ENCODE measurements at regions not wholly inside any gene's neighbourhood (a gene's known extent, or its start where the extent isn't known, plus 50 kb on each side); places are given as distances from the start of the nearest gene placed in this dataset.

GRCh38 chr4:129346734-129347133 is 250.8 kb downstream of the C4orf33 start:
- no peak for DNase-seq (ENCODE audit: low spot score)

- no peak for DNase-seq (ENCODE audit: low spot score)
These were observed 255.1 kb downstream of the C4orf33 start for GRCh38 chr4:129350834-129351721.

- DNase-seq (ENCODE audit: low spot score): no peak
These were observed 256.5 kb downstream of the C4orf33 start for GRCh38 chr4:129352480-129352879.

GRCh38 chr4:129353490-129353889 is 257.5 kb downstream of the C4orf33 start:
- DNase-seq (ENCODE audit: low spot score): no peak

- DNase-seq (ENCODE audit: low spot score): no peak
These were observed 259.1 kb downstream of the C4orf33 start for GRCh38 chr4:129355031-129355430.

GRCh38 chr4:129355516-129355915 is 259.6 kb downstream of the C4orf33 start:
- no peak for DNase-seq (ENCODE audit: low spot score)

GRCh38 chr4:129358571-129358970 is 262.6 kb downstream of the C4orf33 start:
- DNase-seq (ENCODE audit: low spot score): no peak

- DNase-seq (ENCODE audit: low spot score): no peak
These were observed 263.5 kb downstream of the C4orf33 start for GRCh38 chr4:129359461-129359860.

- DNase-seq (ENCODE audit: low spot score): peak; percentile 37
These were observed 266.8 kb downstream of the C4orf33 start for GRCh38 chr4:129362691-129363274.

GRCh38 chr4:129364747-129365452 is 268.9 kb downstream of the C4orf33 start:
- no peak for DNase-seq (ENCODE audit: low spot score)

- DNase-seq (ENCODE audit: low spot score): no peak
These were observed 273.5 kb downstream of the C4orf33 start for GRCh38 chr4:129369361-129370010.

- DNase-seq (ENCODE audit: low spot score): no peak
These were observed 275.1 kb downstream of the C4orf33 start for GRCh38 chr4:129371065-129371464.

- no peak for DNase-seq (ENCODE audit: low spot score)
These were observed 276.0 kb downstream of the C4orf33 start for GRCh38 chr4:129371926-129372325.

- DNase-seq (ENCODE audit: low spot score): no peak
These were observed 281.3 kb downstream of the C4orf33 start for GRCh38 chr4:129377131-129377845.

- no peak for DNase-seq (ENCODE audit: low spot score)
These were observed 282.4 kb downstream of the C4orf33 start for GRCh38 chr4:129378364-129378763.

- no peak for DNase-seq (ENCODE audit: low spot score)
These were observed 283.5 kb downstream of the C4orf33 start for GRCh38 chr4:129379429-129379828.

GRCh38 chr4:129384974-129385373 is 289.0 kb downstream of the C4orf33 start:
- DNase-seq (ENCODE audit: low spot score): no peak

- DNase-seq (ENCODE audit: low spot score): no peak
These were observed 291.7 kb downstream of the C4orf33 start for GRCh38 chr4:129387666-129388065.

- no peak for DNase-seq (ENCODE audit: low spot score)
These were observed 298.0 kb downstream of the C4orf33 start for GRCh38 chr4:129393976-129394375.

- no peak for DNase-seq (ENCODE audit: low spot score)
These were observed 298.7 kb downstream of the C4orf33 start for GRCh38 chr4:129394635-129395034.

GRCh38 chr4:129403848-129404247 is 307.9 kb downstream of the C4orf33 start:
- DNase-seq (ENCODE audit: low spot score): no peak

GRCh38 chr4:129410115-129410514 is 314.2 kb downstream of the C4orf33 start:
- no peak for DNase-seq (ENCODE audit: low spot score)

All from hematopoietic multipotent progenitor cell treated with erythropoietin and hydrocortisone succinate and interleukin-3 and kit ligand, for 15 days (in vitro differentiated cells).